Muscle of leg (tissue), 3 donors: ENCODE measurements at regions not wholly inside any gene's neighbourhood (a gene's known extent, or its start where the extent isn't known, plus 50 kb on each side); places are given as distances from the start of the nearest gene placed in this dataset.
"Not testable (repeated sequence)": the region's sequence is repeated elsewhere in the genome, so short reads cannot be mapped to it uniquely, and the experiment has no call there.

Experiments
- DNase-seq: peaks from one replicate; pipeline ENCODE4 v3.0.0; 2013
- H3K27ac ChIP-seq: one replicate; pipeline ENCODE4 v1.5.1; 2013; ENCODE audit warnings: mild to moderate bottlenecking, low read length, control low read depth
- H3K27me3 ChIP-seq: one replicate; pipeline ENCODE4 v1.6.1; 2013; ENCODE audit warnings: low read length; ENCODE audit not compliant: control insufficient read depth, insufficient read depth
- H3K36me3 ChIP-seq: one replicate; pipeline ENCODE4 v1.6.1; 2013; ENCODE audit warnings: low read length; ENCODE audit not compliant: control insufficient read depth, insufficient read depth
- H3K4me1 ChIP-seq: one replicate; pipeline ENCODE4 v1.6.1; 2013; ENCODE audit warnings: low read length; ENCODE audit not compliant: control insufficient read depth, insufficient read depth
- H3K4me3 ChIP-seq: one replicate; pipeline ENCODE4 v1.5.1; 2013; ENCODE audit warnings: low read length, control low read depth
- H3K9me3 ChIP-seq: replicated peaks from 2 replicates; pipeline ENCODE4 v1.6.1; 2013; ENCODE audit warnings: low read depth, low read length; ENCODE audit not compliant: control insufficient read depth
- WGBS: methylation state at CpG from one replicate; pipeline ENCODE4 v1.1.5; 2013; ENCODE audit warnings: missing lambda C conversion rate; ENCODE audit not compliant: insufficient coverage; 5-methylcytosine and 5-hydroxymethylcytosine counted together

DNA sequence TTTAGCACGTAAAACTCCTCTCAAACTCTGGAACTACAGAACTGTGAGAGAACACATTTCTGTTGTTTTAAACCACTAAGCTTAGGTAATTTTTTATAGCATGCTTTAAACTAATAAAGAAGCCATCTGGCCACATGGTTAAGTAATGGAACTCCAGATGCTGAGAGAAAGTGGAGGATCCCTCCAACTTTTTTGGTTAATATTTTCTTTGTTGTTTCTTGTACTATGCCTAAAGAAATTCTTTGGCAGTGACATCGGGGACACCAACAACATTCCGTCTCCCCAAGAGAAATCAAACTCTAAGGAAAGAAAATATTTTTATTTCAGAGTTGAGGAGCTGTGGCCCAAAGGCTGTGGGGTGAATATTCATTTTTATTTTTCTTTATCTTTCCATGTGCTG is 734.8 kb upstream of the CDH9 start:
- Histone ChIP-seq H3K27me3 (no peaks in the 10 kb centered on the region), H3K4me3 (no peak overlapping the region), H3K4me1 (no peaks in the 10 kb centered on the region), H3K9me3 (no peaks in the 10 kb centered on the region), H3K36me3 (no peaks in the 10 kb centered on the region), H3K27ac (no peak overlapping the region)
- DNase-seq, result peak; percentile 54
- no CpG with 5 or more reads among the region's 3 CpGs for WGBS

DNA sequence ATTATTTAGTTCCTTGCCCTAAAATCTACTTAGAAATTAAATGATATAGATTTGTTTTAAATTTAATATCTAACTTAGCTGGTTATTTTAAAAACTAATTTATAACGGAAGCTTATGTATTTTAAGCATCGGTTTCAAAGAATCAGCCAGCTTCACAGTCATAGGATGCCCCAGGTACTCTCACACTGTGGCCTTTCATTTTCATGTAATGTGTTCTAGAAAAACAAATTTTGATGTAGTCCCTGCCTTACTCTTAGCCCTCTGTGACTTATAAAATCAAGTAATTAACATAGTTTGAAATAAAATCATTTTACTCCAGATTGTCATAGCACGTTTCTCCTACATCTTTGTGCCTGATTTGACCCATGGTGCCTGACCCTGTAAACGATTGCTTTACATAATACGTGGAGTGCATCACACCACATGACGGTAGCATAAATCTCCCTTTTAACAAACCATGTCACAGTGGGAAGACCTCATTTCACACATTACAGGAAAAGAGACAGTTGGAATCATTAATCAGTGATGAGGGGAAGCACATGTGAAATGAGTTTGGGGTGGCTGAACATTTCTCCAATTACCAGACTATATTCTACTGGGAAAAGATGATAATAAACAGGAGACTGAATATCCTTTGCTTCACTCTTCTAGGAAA is 731.5 kb upstream of the CDH9 start:
- no peaks in the 10 kb centered on the region for H3K27me3 ChIP-seq
- H3K9me3 ChIP-seq, result no peaks in the 10 kb centered on the region
- no peaks in the 10 kb centered on the region for H3K36me3 ChIP-seq
- no peak overlapping the region for H3K4me3 ChIP-seq
- DNase-seq, result no peak
- H3K27ac ChIP-seq, result no peak overlapping the region
- no CpG with 5 or more reads among the region's 6 CpGs for WGBS
- no peaks in the 10 kb centered on the region for H3K4me1 ChIP-seq

DNA sequence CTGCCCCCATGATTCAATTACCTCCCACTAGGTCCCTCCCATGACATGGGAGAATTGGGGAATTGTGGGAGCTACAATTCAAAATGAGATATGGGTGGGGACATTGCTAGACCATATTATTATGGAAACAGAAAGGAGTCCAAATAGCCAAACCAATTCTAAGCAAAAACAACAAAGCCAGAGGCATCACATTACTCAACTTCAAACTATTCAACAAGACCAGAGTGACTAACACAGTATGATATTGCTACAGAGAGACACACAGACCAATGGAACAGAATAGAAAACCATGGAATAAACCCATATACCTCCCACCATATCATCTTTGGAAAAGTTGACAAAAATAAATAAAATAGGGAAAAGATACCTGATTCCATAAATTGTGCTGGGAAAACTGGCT is 710.5 kb upstream of the CDH9 start:
- Histone ChIP-seq H3K9me3 (peaks cover 3% of the 10 kb centered on the region), H3K27me3 (no peaks in the 10 kb centered on the region), H3K27ac (no peak overlapping the region), H3K4me1 (no peaks in the 10 kb centered on the region), H3K36me3 (no peaks in the 10 kb centered on the region), H3K4me3 (no peak overlapping the region)
- DNase-seq, result no peak

- not testable (repeated sequence) for H3K4me1 ChIP-seq, H3K36me3 ChIP-seq, H3K4me3 ChIP-seq, DNase-seq, H3K27ac ChIP-seq, H3K27me3 ChIP-seq, H3K9me3 ChIP-seq
- WGBS, result 97% methylated on average over 32 of the region's 35 CpGs
Observed at GRCh38 chr5:27743383-27743979, 705.1 kb upstream of the CDH9 start.

GRCh38 chr5:27742805-27743204 is 704.4 kb upstream of the CDH9 start:
- Histone ChIP-seq H3K27ac (no peak overlapping the region), H3K27me3 (no peaks in the 10 kb centered on the region), H3K4me3 (no peak overlapping the region), H3K9me3 (no peaks in the 10 kb centered on the region), H3K4me1 (no peaks in the 10 kb centered on the region), H3K36me3 (no peaks in the 10 kb centered on the region)
- DNase-seq, result no peak
- 95% methylated on average over 6 of the region's 6 CpGs for WGBS

GRCh38 chr5:27734838-27735237 is 696.5 kb upstream of the CDH9 start:
- H3K27me3 ChIP-seq, result no peaks in the 10 kb centered on the region
- no peak overlapping the region for H3K4me3 ChIP-seq
- no peaks in the 10 kb centered on the region for H3K9me3 ChIP-seq
- 44% methylated on average over 1 of the region's 1 CpG for WGBS
- no peaks in the 10 kb centered on the region for H3K4me1 ChIP-seq
- no peak for DNase-seq
- H3K36me3 ChIP-seq, result no peaks in the 10 kb centered on the region
- no peak overlapping the region for H3K27ac ChIP-seq

DNA sequence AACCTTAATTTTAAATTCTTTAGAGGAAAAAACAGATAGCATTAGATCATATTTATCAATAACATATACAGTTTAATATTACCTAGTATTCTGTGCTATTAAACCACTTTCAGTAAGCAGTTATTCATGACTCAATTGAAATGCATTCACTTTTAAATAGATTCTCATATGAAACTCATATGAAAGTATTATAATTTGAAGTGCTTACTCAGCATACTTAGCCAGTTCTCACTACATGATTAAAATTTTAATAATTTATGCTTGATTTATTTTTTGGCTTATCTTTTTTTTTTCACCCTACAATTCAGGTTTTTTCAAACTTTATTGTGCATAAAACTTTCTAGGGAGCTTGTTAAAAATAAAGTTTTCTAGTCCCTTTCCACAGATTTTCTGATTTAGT is 694.9 kb upstream of the CDH9 start:
- H3K4me3 ChIP-seq, result no peak overlapping the region
- no peak overlapping the region for H3K27ac ChIP-seq

GRCh38 chr5:27727254-27727653 is 688.9 kb upstream of the CDH9 start:
- DNase-seq, result no peak
- Histone ChIP-seq H3K36me3 (no peaks in the 10 kb centered on the region), H3K9me3 (no peaks in the 10 kb centered on the region), H3K4me3 (no peak overlapping the region), H3K27me3 (no peaks in the 10 kb centered on the region), H3K27ac (no peak overlapping the region), H3K4me1 (no peaks in the 10 kb centered on the region)

More for the DNA sequence above, 694.9 kb upstream of the CDH9 start:
- Histone ChIP-seq H3K9me3 (no peaks in the 10 kb centered on the region), H3K27me3 (no peaks in the 10 kb centered on the region), H3K36me3 (no peaks in the 10 kb centered on the region), H3K4me1 (no peaks in the 10 kb centered on the region)
- DNase-seq, result no peak

DNA sequence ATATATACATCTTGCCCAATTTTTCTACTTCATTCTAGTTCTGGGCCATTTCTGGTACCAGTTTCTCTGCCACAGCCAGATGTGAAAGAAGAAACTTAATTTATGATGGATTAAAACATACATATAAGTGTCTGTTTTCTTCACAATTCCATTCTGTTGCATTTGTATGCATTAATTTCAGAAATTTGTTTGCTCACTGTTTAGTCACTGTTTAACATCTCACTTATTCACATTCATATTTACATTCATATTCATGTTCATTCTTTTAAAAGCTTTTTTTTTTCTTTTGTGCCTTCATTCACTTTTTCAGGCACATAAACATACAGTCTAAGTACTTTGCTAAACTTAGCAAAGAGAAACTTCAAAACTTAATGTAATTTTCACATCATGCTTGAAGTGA is 684.0 kb upstream of the CDH9 start:
- Histone ChIP-seq H3K4me1 (no peaks in the 10 kb centered on the region), H3K4me3 (no peak overlapping the region), H3K36me3 (no peaks in the 10 kb centered on the region), H3K9me3 (no peaks in the 10 kb centered on the region), H3K27ac (no peak overlapping the region), H3K27me3 (no peaks in the 10 kb centered on the region)
- no peak for DNase-seq

DNA sequence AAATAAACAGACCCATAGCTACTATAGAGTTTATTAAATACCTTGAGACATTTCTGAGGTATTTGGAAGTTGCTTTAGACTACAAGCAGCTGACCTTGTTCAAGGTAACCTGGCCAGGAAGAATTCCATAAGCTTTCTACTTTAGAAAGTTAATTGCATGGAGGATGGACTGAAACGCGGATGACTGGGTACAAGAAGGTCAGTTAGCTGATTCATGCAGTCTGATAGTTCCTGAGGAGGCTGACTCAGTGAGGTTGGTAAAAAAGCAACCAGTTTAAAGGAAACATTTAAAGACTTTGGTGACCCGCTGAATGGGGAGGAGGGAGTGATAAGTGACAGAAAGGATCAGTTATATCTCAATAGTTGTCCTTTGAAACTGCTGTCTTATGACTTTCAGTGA is 670.1 kb upstream of the CDH9 start:
- H3K9me3 ChIP-seq, result no peaks in the 10 kb centered on the region
- no peak overlapping the region for H3K27ac ChIP-seq
- H3K27me3 ChIP-seq, result no peaks in the 10 kb centered on the region
- no peak overlapping the region for H3K4me3 ChIP-seq
- no peaks in the 10 kb centered on the region for H3K4me1 ChIP-seq
- H3K36me3 ChIP-seq, result no peaks in the 10 kb centered on the region
- WGBS, result 88% methylated on average over 2 of the region's 3 CpGs
- DNase-seq, result no peak

- no peak overlapping the region for H3K4me3 ChIP-seq
- H3K9me3 ChIP-seq, result no peaks in the 10 kb centered on the region
- no peaks in the 10 kb centered on the region for H3K4me1 ChIP-seq
- DNase-seq, result no peak
- H3K36me3 ChIP-seq, result no peaks in the 10 kb centered on the region
- H3K27me3 ChIP-seq, result no peaks in the 10 kb centered on the region
- H3K27ac ChIP-seq, result no peak overlapping the region
Observed at GRCh38 chr5:27706832-27707231, 668.4 kb upstream of the CDH9 start.
